ENCODE measurements at regions not wholly inside any gene's neighbourhood (a gene's known extent, or its start where the extent isn't known, plus 50 kb on each side); places are given as distances from the start of the nearest gene placed in this dataset.

- no peak for TF ChIP-seq CTCF (conservative IDR thresholded peaks at IDR 0.05)
- Mint-ChIP-seq H3K27me3 (ENCODE audit: insufficient read depth) (peaks cover 62% of the 10 kb centered on the region), H3K4me3 (peak within 1 kb of the TSS; percentile 75), H3K9me3 (no peaks in the 10 kb centered on the region), H3K36me3 (ENCODE audit: low read depth) (no peaks in the 10 kb centered on the region), H3K4me1 (peaks cover 15% of the 10 kb centered on the region), H3K27ac (peak within 1 kb of the TSS; percentile 88)
- H3K9ac ChIP-seq (ENCODE audit: extremely low read depth, low read length, poor library complexity, severe bottlenecking), result peak within 1 kb of the TSS; percentile 21
- H3K9me3 ChIP-seq (ENCODE audit: control insufficient read depth, low read length), result no peaks in the 10 kb centered on the region
- no peak within 1 kb of the TSS for H3K27ac ChIP-seq (ENCODE audit: low read depth, low read length)
- no peaks in the 10 kb centered on the region for H3K4me1 ChIP-seq (ENCODE audit: control insufficient read depth, insufficient read depth, low read length)
- H3K4me3 ChIP-seq (ENCODE audit: low read length), result peak within 1 kb of the TSS; percentile 86
- no peaks in the 10 kb centered on the region for H3K36me3 ChIP-seq (ENCODE audit: control insufficient read depth, insufficient read depth, low read length)
- WGBS, 2 experiments (ENCODE audit: insufficient coverage in 1 of 2, insufficient read length in 1 of 2), result 0% methylated on average over 8 to 57 of the region's 57 CpGs
- peaks cover 58% of the 10 kb centered on the region for H3K27me3 ChIP-seq (ENCODE audit: control insufficient read depth, insufficient read depth, low read length, poor library complexity, severe bottlenecking)
- peak; percentile 89 for DNase-seq
Measured at GRCh38 chr9:29213417-29214153, 1640.3 kb upstream of the C9orf72 start, which contains the start of gene LINGO2. TSS of gene LINGO2 (minus strand) at chr9:29213601.

GRCh38 chr9:29214154-29214689 lies 1640.9 kb upstream of the C9orf72 start:
- no peak for TF ChIP-seq CTCF (conservative IDR thresholded peaks at IDR 0.05)
- Histone ChIP-seq H3K27ac (ENCODE audit: low read depth, low read length) (no peak overlapping the region), H3K4me1 (ENCODE audit: control insufficient read depth, insufficient read depth, low read length) (no peaks in the 10 kb centered on the region), H3K9ac (ENCODE audit: extremely low read depth, low read length, poor library complexity, severe bottlenecking) (no peak overlapping the region), H3K4me3 (ENCODE audit: low read length) (peak overlapping the region; percentile 86), H3K36me3 (ENCODE audit: control insufficient read depth, insufficient read depth, low read length) (no peaks in the 10 kb centered on the region), H3K9me3 (ENCODE audit: control insufficient read depth, low read length) (no peaks in the 10 kb centered on the region), H3K27me3 (ENCODE audit: control insufficient read depth, insufficient read depth, low read length, poor library complexity, severe bottlenecking) (peaks cover 58% of the 10 kb centered on the region)
- H3K36me3 Mint-ChIP-seq (ENCODE audit: low read depth), result no peaks in the 10 kb centered on the region
- DNase-seq, result peak; percentile 88
- H3K9me3 Mint-ChIP-seq, result no peaks in the 10 kb centered on the region
- peaks cover 62% of the 10 kb centered on the region for H3K27me3 Mint-ChIP-seq (ENCODE audit: insufficient read depth)
- H3K4me3 Mint-ChIP-seq, result peak overlapping the region; percentile 75
- peaks cover 14% of the 10 kb centered on the region for H3K4me1 Mint-ChIP-seq
- 0% methylated on average over 6 to 18 of the region's 18 CpGs for WGBS, 2 experiments (ENCODE audit: insufficient coverage in 1 of 2, insufficient read length in 1 of 2)
- H3K27ac Mint-ChIP-seq, result peak overlapping the region; percentile 80

- Mint-ChIP-seq H3K27me3 (ENCODE audit: insufficient read depth) (peaks cover 61% of the 10 kb centered on the region), H3K4me1 (peaks cover 14% of the 10 kb centered on the region), H3K9me3 (no peaks in the 10 kb centered on the region), H3K4me3 (peak overlapping the region; percentile 75), H3K27ac (peak overlapping the region; percentile 80), H3K36me3 (ENCODE audit: low read depth) (no peaks in the 10 kb centered on the region)
- Histone ChIP-seq H3K9me3 (ENCODE audit: control insufficient read depth, low read length) (no peaks in the 10 kb centered on the region), H3K4me3 (ENCODE audit: low read length) (peak overlapping the region; percentile 86), H3K27me3 (ENCODE audit: control insufficient read depth, insufficient read depth, low read length, poor library complexity, severe bottlenecking) (peaks cover 58% of the 10 kb centered on the region), H3K27ac (ENCODE audit: low read depth, low read length) (no peak overlapping the region), H3K36me3 (ENCODE audit: control insufficient read depth, insufficient read depth, low read length) (no peaks in the 10 kb centered on the region), H3K9ac (ENCODE audit: extremely low read depth, low read length, poor library complexity, severe bottlenecking) (no peak overlapping the region), H3K4me1 (ENCODE audit: control insufficient read depth, insufficient read depth, low read length) (no peaks in the 10 kb centered on the region)
- no peak for TF ChIP-seq CTCF (conservative IDR thresholded peaks at IDR 0.05)
- peak; percentile 73 for DNase-seq
- WGBS, 2 experiments (ENCODE audit: insufficient coverage in 1 of 2, insufficient read length in 1 of 2), result 0 to 4% methylated on average over 7 to 31 of the region's 31 CpGs
Measured at GRCh38 chr9:29214690-29215253, 1641.5 kb upstream of the C9orf72 start.
